ENCODE measurements at regions not wholly inside any gene's neighbourhood (a gene's known extent, or its start where the extent isn't known, plus 50 kb on each side); places are given as distances from the start of the nearest gene placed in this dataset.
"Not testable (repeated sequence)": the region's sequence is repeated elsewhere in the genome, so short reads cannot be mapped to it uniquely, and the experiment has no call there.

GRCh38 chr7:24436131-24436920 is 136.9 kb upstream of the PALS2 start:
- H3K79me2 ChIP-seq (ENCODE audit: insufficient read depth, low read length), result no peaks in the 10 kb centered on the region
- TF ChIP-seq CTCF (IDR thresholded peaks at IDR 0.05; ENCODE audit: borderline replicate concordance, extremely low read depth, low read length, poor library complexity, severe bottlenecking) (no peak), EZH2 (IDR thresholded peaks at IDR 0.05; ENCODE audit: borderline replicate concordance, low read depth, low read length, severe bottlenecking) (no peak)
- no peaks in the 10 kb centered on the region for H3K9me3 ChIP-seq (ENCODE audit: insufficient read depth, low read length, severe bottlenecking)
- H3K9ac ChIP-seq (ENCODE audit: low read depth, low read length), result no peak overlapping the region
- H2AFZ ChIP-seq (ENCODE audit: low read depth, low read length), result no peak overlapping the region
- H3K4me2 ChIP-seq (ENCODE audit: insufficient read depth, low read length), result no peak overlapping the region
- ATAC-seq (ENCODE audit: insufficient read depth, low read depth) (no peak), DNase-seq (no peak)
- H3K4me3 ChIP-seq (ENCODE audit: low read depth in 1 of 2, low read length in 2 of 2), result no peak overlapping the region
- H4K20me1 ChIP-seq (ENCODE audit: insufficient read depth, low read length), result no peaks in the 10 kb centered on the region
- H3K27ac ChIP-seq (ENCODE audit: low read length), result no peak overlapping the region
- no peaks in the 10 kb centered on the region for H3K4me1 ChIP-seq (ENCODE audit: insufficient read depth, low read length)
- no peaks in the 10 kb centered on the region for H3K36me3 ChIP-seq (ENCODE audit: insufficient read depth, low read length)
- no peaks in the 10 kb centered on the region for H3K27me3 ChIP-seq (ENCODE audit: insufficient read depth, low read length, poor library complexity)

GRCh38 chr7:24438232-24438631 is 135.0 kb upstream of the PALS2 start:
- Histone ChIP-seq H3K9me3 (ENCODE audit: insufficient read depth, low read length, severe bottlenecking) (no peaks in the 10 kb centered on the region), H3K27ac (ENCODE audit: low read length) (no peak overlapping the region), H3K4me2 (ENCODE audit: insufficient read depth, low read length) (no peak overlapping the region), H2AFZ (ENCODE audit: low read depth, low read length) (no peak overlapping the region), H3K4me1 (ENCODE audit: insufficient read depth, low read length) (no peaks in the 10 kb centered on the region), H3K9ac (ENCODE audit: low read depth, low read length) (no peak overlapping the region), H3K27me3 (ENCODE audit: insufficient read depth, low read length, poor library complexity) (no peaks in the 10 kb centered on the region), H3K4me3 (ENCODE audit: low read depth in 1 of 2, low read length in 2 of 2) (no peak overlapping the region), H4K20me1 (ENCODE audit: insufficient read depth, low read length) (no peaks in the 10 kb centered on the region), H3K79me2 (ENCODE audit: insufficient read depth, low read length) (no peaks in the 10 kb centered on the region), H3K36me3 (ENCODE audit: insufficient read depth, low read length) (no peaks in the 10 kb centered on the region)
- TF ChIP-seq EZH2 (IDR thresholded peaks at IDR 0.05; ENCODE audit: borderline replicate concordance, low read depth, low read length, severe bottlenecking), result no peak
- no peak for TF ChIP-seq CTCF (IDR thresholded peaks at IDR 0.05; ENCODE audit: borderline replicate concordance, extremely low read depth, low read length, poor library complexity, severe bottlenecking)
- DNase-seq (peak; percentile 46), ATAC-seq (ENCODE audit: insufficient read depth, low read depth) (peak; percentile 92)

- H3K79me2 ChIP-seq (ENCODE audit: insufficient read depth, low read length), result not testable (repeated sequence)
Observed at GRCh38 chr7:24439104-24439503, 134.1 kb upstream of the PALS2 start.

DNA sequence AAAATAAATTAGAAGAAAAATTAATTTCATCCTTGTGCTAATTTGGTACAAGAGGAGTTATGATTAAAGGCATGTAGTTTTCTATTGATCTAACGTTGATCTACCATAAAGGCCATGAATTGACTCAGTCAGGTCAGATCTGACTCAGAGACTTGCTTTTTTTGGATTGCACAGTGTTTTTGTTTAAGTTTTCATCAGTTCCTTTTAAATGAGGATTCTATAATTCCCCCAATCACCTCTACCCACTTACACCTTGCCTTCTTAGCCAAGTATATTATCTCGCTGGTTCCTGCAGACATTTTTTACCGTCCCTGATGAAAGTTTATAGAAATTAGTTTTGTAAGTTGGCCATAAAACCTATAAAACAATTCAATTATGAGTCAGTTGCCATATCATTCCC is 132.4 kb upstream of the PALS2 start:
- Histone ChIP-seq H3K4me3 (ENCODE audit: low read depth in 1 of 2, low read length in 2 of 2) (no peak overlapping the region), H3K9ac (ENCODE audit: low read depth, low read length) (no peak overlapping the region), H3K4me2 (ENCODE audit: insufficient read depth, low read length) (no peak overlapping the region), H3K4me1 (ENCODE audit: insufficient read depth, low read length) (no peaks in the 10 kb centered on the region), H3K27ac (ENCODE audit: low read length) (no peak overlapping the region), H3K36me3 (ENCODE audit: insufficient read depth, low read length) (no peaks in the 10 kb centered on the region), H3K79me2 (ENCODE audit: insufficient read depth, low read length) (no peaks in the 10 kb centered on the region), H3K27me3 (ENCODE audit: insufficient read depth, low read length, poor library complexity) (no peaks in the 10 kb centered on the region), H4K20me1 (ENCODE audit: insufficient read depth, low read length) (no peaks in the 10 kb centered on the region), H3K9me3 (ENCODE audit: insufficient read depth, low read length, severe bottlenecking) (no peaks in the 10 kb centered on the region), H2AFZ (ENCODE audit: low read depth, low read length) (no peak overlapping the region)
- TF ChIP-seq CTCF (IDR thresholded peaks at IDR 0.05; ENCODE audit: borderline replicate concordance, extremely low read depth, low read length, poor library complexity, severe bottlenecking) (no peak), EZH2 (IDR thresholded peaks at IDR 0.05; ENCODE audit: borderline replicate concordance, low read depth, low read length, severe bottlenecking) (no peak)
- DNase-seq, result no peak
- no peak for ATAC-seq (ENCODE audit: insufficient read depth, low read depth)

More at GRCh38 chr7:24439104-24439503, 134.1 kb upstream of the PALS2 start:
- not testable (repeated sequence) for H3K36me3 ChIP-seq (ENCODE audit: insufficient read depth, low read length); H3K9ac ChIP-seq (ENCODE audit: low read depth, low read length); ATAC-seq (ENCODE audit: insufficient read depth, low read depth); H3K27ac ChIP-seq (ENCODE audit: low read length); H2AFZ ChIP-seq (ENCODE audit: low read depth, low read length); H3K4me3 ChIP-seq (ENCODE audit: low read depth in 1 of 2, low read length in 2 of 2); DNase-seq; H4K20me1 ChIP-seq (ENCODE audit: insufficient read depth, low read length); H3K27me3 ChIP-seq (ENCODE audit: insufficient read depth, low read length, poor library complexity); H3K4me1 ChIP-seq (ENCODE audit: insufficient read depth, low read length); H3K4me2 ChIP-seq (ENCODE audit: insufficient read depth, low read length); H3K9me3 ChIP-seq (ENCODE audit: insufficient read depth, low read length, severe bottlenecking)

All from DND-41 (cell line).